Stimulated activated naive CD4-positive, alpha-beta T cell treated with Interleukin-2 at 50 U/mL for 16 hours (primary cell): ENCODE measurements at regions not wholly inside any gene's neighbourhood (a gene's known extent, or its start where the extent isn't known, plus 50 kb on each side); places are given as distances from the start of the nearest gene placed in this dataset.

Experiments
- DNase-seq: peaks from one replicate; lab custom pipeline; 2025; lab: John Stamatoyannopoulos, UW

DNA sequence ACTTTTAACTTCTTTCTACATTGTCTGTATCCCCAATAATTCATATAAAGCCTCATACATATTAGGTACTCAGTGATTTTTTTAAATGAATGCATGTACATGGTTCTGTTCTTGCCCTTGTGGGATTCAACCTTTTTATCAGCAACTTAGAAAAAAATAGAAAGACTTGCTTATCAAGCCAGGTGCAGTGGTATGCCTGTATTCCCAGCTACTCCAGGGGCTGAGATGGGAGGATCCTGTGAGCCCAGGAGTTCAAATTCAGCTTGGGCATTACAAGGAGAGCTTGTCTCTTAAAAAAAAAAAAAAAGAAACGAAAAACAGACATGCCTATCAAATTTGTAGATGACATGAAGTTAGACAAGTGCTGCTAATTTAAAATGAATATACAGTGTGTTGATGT lies 54.2 kb upstream of the MYCBP2 start:
- no peak for DNase-seq

DNA sequence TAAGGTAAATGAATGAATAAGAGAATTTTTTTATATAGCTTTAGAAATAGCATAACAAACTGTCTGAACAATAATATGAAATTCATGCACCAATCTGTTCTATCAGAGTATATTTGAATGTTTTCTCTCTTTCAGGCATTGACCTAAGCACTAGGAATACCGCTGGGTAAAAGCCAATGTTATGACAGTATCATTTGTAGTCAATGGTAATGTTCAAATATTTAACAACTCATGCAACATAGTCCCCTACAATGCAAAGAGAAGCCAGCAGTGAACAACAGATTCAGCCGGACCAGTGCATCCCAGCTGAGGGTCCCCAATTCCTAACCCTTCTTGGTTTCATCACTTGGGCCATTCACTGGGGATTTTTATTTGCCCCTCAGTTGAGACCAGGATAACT lies 52.6 kb upstream of the MYCBP2 start:
- no peak for DNase-seq

DNA sequence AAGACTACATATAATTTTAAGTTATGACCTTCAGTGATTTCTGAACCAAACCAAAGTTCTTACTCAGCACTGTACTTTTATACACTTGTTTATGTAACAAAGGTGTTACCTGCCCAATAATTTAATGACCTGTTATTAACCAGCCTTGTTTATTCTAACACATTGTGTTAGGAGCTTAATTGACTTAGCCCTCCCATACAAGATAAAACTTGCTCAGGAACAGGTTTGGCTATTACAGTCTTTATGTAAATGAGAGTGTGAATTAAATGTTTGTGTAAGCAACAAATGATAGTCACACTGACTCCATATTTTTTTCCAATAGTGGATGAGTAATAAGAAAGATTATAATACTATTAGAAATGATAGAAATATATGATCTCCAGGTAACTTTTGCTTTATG lies 51.8 kb upstream of the MYCBP2 start:
- DNase-seq = no peak

DNA sequence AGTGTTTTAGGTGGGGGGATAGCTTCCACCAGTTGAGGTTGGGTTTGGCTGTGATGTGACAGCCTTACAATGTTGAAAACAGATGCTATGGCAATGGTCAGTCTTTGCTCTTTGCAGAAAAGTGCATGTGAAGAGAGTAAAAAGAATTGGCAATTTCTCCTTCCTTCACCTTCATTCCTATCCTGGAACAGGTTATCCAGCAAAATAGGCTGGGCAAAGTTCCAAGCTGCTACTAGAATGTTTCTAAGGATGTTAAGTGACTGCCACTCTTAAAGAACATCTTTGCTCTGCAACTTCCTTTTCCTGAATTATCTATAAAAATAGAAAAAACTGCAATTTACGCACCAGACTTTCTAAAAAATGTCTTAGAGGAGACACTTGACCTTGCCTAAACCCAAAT lies 50.1 kb upstream of the MYCBP2 start:
- no peak for DNase-seq
